WTC11 (cell line): ENCODE measurements at regions not wholly inside any gene's neighbourhood (a gene's known extent, or its start where the extent isn't known, plus 50 kb on each side); places are given as distances from the start of the nearest gene placed in this dataset.

ENCODE experiments used
- ATAC-seq: fragments of 200-7000 bp; cut with Tn5 transposase; 2 replicates; pipeline ENCODE4 v1.10.0; 2021; ENCODE audit warnings: mild to moderate bottlenecking, moderate library complexity
- CTCF ChIA-PET: fragments of 300-600 bp; sonication (Branson Sonifier 250); formaldehyde crosslinking; loops from one replicate; lab custom pipeline; 2021; ENCODE audit warnings: antibody characterized with exemption; lab: Charles Lee
- POLR2A ChIA-PET: fragments of 350-600 bp; sonication (Branson Sonifier 250); formaldehyde crosslinking; loops from one replicate; lab custom pipeline; 2021; ENCODE audit warnings: antibody characterized with exemption; lab: Charles Lee
- DNase-seq: peaks from one replicate; pipeline ENCODE4 v3.0.0; 2021; ENCODE audit warnings: low spot score
- H3K27ac Mint-ChIP-seq: 2 replicates; pipeline ENCODE4 v1.8.0; 2021; ENCODE audit warnings: mixed read lengths
- H3K27me3 Mint-ChIP-seq: 2 replicates; pipeline ENCODE4 v1.8.0; 2021; ENCODE audit warnings: low read depth, mild to moderate bottlenecking, moderate library complexity, mixed read lengths
- H3K36me3 Mint-ChIP-seq: 2 replicates; pipeline ENCODE4 v1.8.0; 2021; ENCODE audit warnings: mixed read lengths
- H3K4me1 Mint-ChIP-seq: 2 replicates; pipeline ENCODE4 v1.8.0; 2022; ENCODE audit warnings: mixed read lengths
- H3K4me3 Mint-ChIP-seq: 2 replicates; pipeline ENCODE4 v1.8.0; 2021; ENCODE audit warnings: mild to moderate bottlenecking, moderate library complexity, mixed read lengths
- H3K9me3 Mint-ChIP-seq: 2 replicates; pipeline ENCODE4 v1.8.0; 2021; ENCODE audit warnings: mixed read lengths
- CBFB ChIP-seq: sonication (generic); formaldehyde crosslinking; IDR thresholded peaks from 2 replicates; pipeline ENCODE4 v1.8.1; 2022; ENCODE audit warnings: mild to moderate bottlenecking, low read depth, missing genetic modification reagents
- E2F5 ChIP-seq: sonication (generic); formaldehyde crosslinking; IDR thresholded peaks from 2 replicates; pipeline ENCODE4 v1.8.1; 2022; ENCODE audit warnings: mild to moderate bottlenecking, moderate library complexity, missing genetic modification reagents
- ETV6 ChIP-seq: sonication (generic); formaldehyde crosslinking; IDR thresholded peaks from 2 replicates; pipeline ENCODE4 v1.8.1; 2022; ENCODE audit warnings: mild to moderate bottlenecking, missing genetic modification reagents
- FOXJ3 ChIP-seq: sonication (generic); formaldehyde crosslinking; IDR thresholded peaks from 2 replicates; pipeline ENCODE4 v1.9.0; 2021; ENCODE audit warnings: missing genetic modification reagents, mild to moderate bottlenecking, borderline replicate concordance
- FOXK1 ChIP-seq: sonication (generic); formaldehyde crosslinking; IDR thresholded peaks from 2 replicates; pipeline ENCODE4 v1.8.0; 2022; ENCODE audit warnings: mild to moderate bottlenecking, moderate library complexity, missing genetic modification reagents
- GABPB1 ChIP-seq: sonication (generic); formaldehyde crosslinking; IDR thresholded peaks from 2 replicates; pipeline ENCODE4 v1.8.1; 2023; ENCODE audit warnings: mild to moderate bottlenecking, missing genetic modification reagents
- GRHL2 ChIP-seq: fragments of 250-450 bp; sonication (Bioruptor Pico); IDR thresholded peaks from 2 replicates; pipeline ENCODE4 v1.8.0; 2022; ENCODE audit warnings: mild to moderate bottlenecking, moderate library complexity; ENCODE audit not compliant: insufficient replicate concordance, severe bottlenecking
- HMGA2 ChIP-seq: fragments of 250-450 bp; sonication (Bioruptor Pico); IDR thresholded peaks from 2 replicates; pipeline ENCODE4 v1.4.0; 2021; ENCODE audit warnings: mild to moderate bottlenecking, moderate library complexity
- JUN ChIP-seq: sonication (generic); formaldehyde crosslinking; IDR thresholded peaks from 2 replicates; pipeline ENCODE4 v1.8.0; 2023; ENCODE audit warnings: mild to moderate bottlenecking, missing genetic modification reagents
- MYBL2 ChIP-seq: sonication (generic); formaldehyde crosslinking; IDR thresholded peaks from 2 replicates; pipeline ENCODE4 v1.8.1; 2023; ENCODE audit warnings: mild to moderate bottlenecking, moderate library complexity, missing genetic modification reagents
- NFE2L1 ChIP-seq: sonication (generic); formaldehyde crosslinking; IDR thresholded peaks from 2 replicates; pipeline ENCODE4 v1.8.1; 2023; ENCODE audit warnings: missing genetic modification reagents
- NFYB ChIP-seq: sonication (generic); formaldehyde crosslinking; conservative IDR thresholded peaks from 2 replicates; pipeline ENCODE4 v1.8.0; 2022; ENCODE audit warnings: low read depth, missing genetic modification reagents
- RORB ChIP-seq: fragments of 250-450 bp; sonication (Bioruptor Pico); IDR thresholded peaks from 2 replicates; pipeline ENCODE4 v1.9.0; 2021; ENCODE audit warnings: mild to moderate bottlenecking
- SMAD3 ChIP-seq: sonication (generic); formaldehyde crosslinking; IDR thresholded peaks from 2 replicates; pipeline ENCODE4 v1.8.0; 2022; ENCODE audit warnings: missing genetic modification reagents, mild to moderate bottlenecking, borderline replicate concordance
- TCF7 ChIP-seq: sonication (generic); formaldehyde crosslinking; IDR thresholded peaks from 2 replicates; pipeline ENCODE4 v1.8.0; 2022; ENCODE audit warnings: mild to moderate bottlenecking, low read depth, missing genetic modification reagents, moderate library complexity
- TEAD1 ChIP-seq: sonication (generic); formaldehyde crosslinking; IDR thresholded peaks from 2 replicates; pipeline ENCODE4 v1.8.0; 2022; ENCODE audit warnings: mild to moderate bottlenecking, missing genetic modification reagents
- TEAD4 ChIP-seq: sonication (generic); formaldehyde crosslinking; IDR thresholded peaks from 2 replicates; pipeline ENCODE4 v1.8.0; 2022; ENCODE audit warnings: mild to moderate bottlenecking, missing genetic modification reagents
- ZNF232 ChIP-seq: sonication (generic); formaldehyde crosslinking; IDR thresholded peaks from 2 replicates; pipeline ENCODE4 v1.8.0; 2022; ENCODE audit warnings: mild to moderate bottlenecking, missing genetic modification reagents
- ZNF416 ChIP-seq: fragments of 250-450 bp; sonication (Bioruptor Pico); IDR thresholded peaks from 2 replicates; pipeline ENCODE4 v1.9.0; 2021; ENCODE audit warnings: mild to moderate bottlenecking, inconsistent platforms
- ZNF423 ChIP-seq: fragments of 250-450 bp; sonication (Bioruptor Pico); IDR thresholded peaks from 2 replicates; pipeline ENCODE4 v2.1.2; 2022; ENCODE audit warnings: mild to moderate bottlenecking, moderate library complexity
- ZNF425 ChIP-seq: fragments of 250-450 bp; sonication (Bioruptor Pico); conservative IDR thresholded peaks from 2 replicates; pipeline ENCODE4 v1.9.0; 2021; ENCODE audit warnings: mild to moderate bottlenecking
- ZNF671 ChIP-seq: fragments of 250-450 bp; sonication (Bioruptor Pico); IDR thresholded peaks from 2 replicates; pipeline ENCODE4 v1.8.0; 2021; ENCODE audit warnings: mild to moderate bottlenecking
- TF ChIP-seq, protein P1 (sequence below): sonication (generic); formaldehyde crosslinking; IDR thresholded peaks from 2 replicates; pipeline ENCODE4 v1.8.1; 2022; ENCODE audit warnings: missing genetic modification reagents, borderline replicate concordance
- TF ChIP-seq, protein P2 (sequence below): sonication (generic); formaldehyde crosslinking; IDR thresholded peaks from 2 replicates; pipeline ENCODE4 v1.8.0; 2023; ENCODE audit warnings: missing genetic modification reagents
- TF ChIP-seq, protein P3 (sequence below): sonication (generic); formaldehyde crosslinking; IDR thresholded peaks from 2 replicates; pipeline ENCODE4 v1.8.1; 2023; ENCODE audit warnings: mild to moderate bottlenecking, moderate library complexity, missing genetic modification reagents
- TF ChIP-seq, protein P4 (sequence below): sonication (generic); formaldehyde crosslinking; IDR thresholded peaks from 2 replicates; pipeline ENCODE4 v1.8.0; 2022; ENCODE audit warnings: mild to moderate bottlenecking, missing genetic modification reagents
- TF ChIP-seq, protein P5 (sequence below): sonication (generic); formaldehyde crosslinking; IDR thresholded peaks from 2 replicates; pipeline ENCODE4 v1.8.1; 2023; ENCODE audit warnings: mild to moderate bottlenecking, missing genetic modification reagents

DNA sequence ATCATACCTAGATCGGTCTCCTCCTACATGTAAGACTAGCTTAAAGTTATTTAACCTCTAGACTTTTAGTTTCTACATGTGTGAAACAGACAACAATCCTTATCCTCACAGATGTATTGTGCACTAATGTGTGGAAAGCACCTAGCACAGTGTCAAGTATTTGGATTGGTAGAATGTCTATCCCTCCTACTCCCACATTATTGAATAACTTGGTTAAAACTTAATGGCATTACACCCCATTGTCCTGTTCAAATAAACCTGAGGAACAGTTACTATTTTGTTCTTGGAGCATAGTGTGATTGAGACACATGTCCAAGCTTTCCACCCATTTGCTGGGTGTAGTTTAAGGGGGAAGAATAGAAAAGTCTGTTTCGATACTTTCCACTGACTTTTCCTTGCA lies 208.8 kb upstream of the JUN start:
- Mint-ChIP-seq H3K27me3 (no peaks in the 10 kb centered on the region; the same call in none of the 2 replicates), H3K27ac (no peak overlapping the region), H3K4me1 (peaks cover 4% of the 10 kb centered on the region; the same call in 1 of the 2 replicates), H3K36me3 (no peaks in the 10 kb centered on the region), H3K9me3 (no peaks in the 10 kb centered on the region), H3K4me3 (no peak overlapping the region)
- ChIA-PET POLR2A (no interaction called here), CTCF (no interaction called here)
- DNase-seq (no peak), ATAC-seq (no peak)
- TF ChIP-seq CBFB (CRISPR knock-in tag), result no peak
- no peak for TF ChIP-seq SMAD3
- no peak for TF ChIP-seq TEAD4 (CRISPR knock-in tag)
- TF ChIP-seq TCF7 (CRISPR knock-in tag), result no peak
- TF ChIP-seq FOXJ3 (CRISPR knock-in tag), result no peak
- no peak for TF ChIP-seq RORB (CRISPR knock-in tag)
- TF ChIP-seq HMGA2 (CRISPR knock-in tag), result no peak
- no peak for TF ChIP-seq NFYB (CRISPR knock-in tag)
- TF ChIP-seq JUN, result no peak
- no peak for TF ChIP-seq ZNF671 (CRISPR knock-in tag)
- TF ChIP-seq, protein P1, sequence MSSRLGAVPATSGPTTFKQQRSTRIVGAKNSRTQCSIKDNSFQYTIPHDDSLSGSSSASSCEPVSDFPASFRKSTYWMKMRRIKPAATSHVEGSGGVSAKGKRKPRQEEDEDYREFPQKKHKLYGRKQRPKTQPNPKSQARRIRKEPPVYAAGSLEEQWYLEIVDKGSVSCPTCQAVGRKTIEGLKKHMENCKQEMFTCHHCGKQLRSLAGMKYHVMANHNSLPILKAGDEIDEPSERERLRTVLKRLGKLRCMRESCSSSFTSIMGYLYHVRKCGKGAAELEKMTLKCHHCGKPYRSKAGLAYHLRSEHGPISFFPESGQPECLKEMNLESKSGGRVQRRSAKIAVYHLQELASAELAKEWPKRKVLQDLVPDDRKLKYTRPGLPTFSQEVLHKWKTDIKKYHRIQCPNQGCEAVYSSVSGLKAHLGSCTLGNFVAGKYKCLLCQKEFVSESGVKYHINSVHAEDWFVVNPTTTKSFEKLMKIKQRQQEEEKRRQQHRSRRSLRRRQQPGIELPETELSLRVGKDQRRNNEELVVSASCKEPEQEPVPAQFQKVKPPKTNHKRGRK (CRISPR knock-in tag), result no peak
- no peak for TF ChIP-seq ZNF416 (CRISPR knock-in tag)
- TF ChIP-seq NFE2L1 (CRISPR knock-in tag), result no peak
- TF ChIP-seq ZNF423 (CRISPR knock-in tag), result no peak

GRCh38 chr1:58993403-58993802 lies 209.6 kb upstream of the JUN start:
- Mint-ChIP-seq H3K27me3 (no peaks in the 10 kb centered on the region; the same call in none of the 2 replicates), H3K36me3 (no peaks in the 10 kb centered on the region), H3K9me3 (no peaks in the 10 kb centered on the region), H3K4me3 (no peak overlapping the region), H3K4me1 (peaks cover 4% of the 10 kb centered on the region; the same call in 1 of the 2 replicates), H3K27ac (no peak overlapping the region)
- CTCF ChIA-PET, result no interaction called here
- DNase-seq (no peak), ATAC-seq (no peak)
- POLR2A ChIA-PET, result no interaction called here
- TF ChIP-seq TEAD1 (CRISPR knock-in tag), result no peak
- no peak for TF ChIP-seq GABPB1 (CRISPR knock-in tag)
- no peak for TF ChIP-seq TCF7 (CRISPR knock-in tag)
- TF ChIP-seq, protein P2, sequence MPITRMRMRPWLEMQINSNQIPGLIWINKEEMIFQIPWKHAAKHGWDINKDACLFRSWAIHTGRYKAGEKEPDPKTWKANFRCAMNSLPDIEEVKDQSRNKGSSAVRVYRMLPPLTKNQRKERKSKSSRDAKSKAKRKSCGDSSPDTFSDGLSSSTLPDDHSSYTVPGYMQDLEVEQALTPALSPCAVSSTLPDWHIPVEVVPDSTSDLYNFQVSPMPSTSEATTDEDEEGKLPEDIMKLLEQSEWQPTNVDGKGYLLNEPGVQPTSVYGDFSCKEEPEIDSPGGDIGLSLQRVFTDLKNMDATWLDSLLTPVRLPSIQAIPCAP (CRISPR knock-in tag), result no peak
- no peak for TF ChIP-seq ETV6 (CRISPR knock-in tag)
- TF ChIP-seq, protein P3, sequence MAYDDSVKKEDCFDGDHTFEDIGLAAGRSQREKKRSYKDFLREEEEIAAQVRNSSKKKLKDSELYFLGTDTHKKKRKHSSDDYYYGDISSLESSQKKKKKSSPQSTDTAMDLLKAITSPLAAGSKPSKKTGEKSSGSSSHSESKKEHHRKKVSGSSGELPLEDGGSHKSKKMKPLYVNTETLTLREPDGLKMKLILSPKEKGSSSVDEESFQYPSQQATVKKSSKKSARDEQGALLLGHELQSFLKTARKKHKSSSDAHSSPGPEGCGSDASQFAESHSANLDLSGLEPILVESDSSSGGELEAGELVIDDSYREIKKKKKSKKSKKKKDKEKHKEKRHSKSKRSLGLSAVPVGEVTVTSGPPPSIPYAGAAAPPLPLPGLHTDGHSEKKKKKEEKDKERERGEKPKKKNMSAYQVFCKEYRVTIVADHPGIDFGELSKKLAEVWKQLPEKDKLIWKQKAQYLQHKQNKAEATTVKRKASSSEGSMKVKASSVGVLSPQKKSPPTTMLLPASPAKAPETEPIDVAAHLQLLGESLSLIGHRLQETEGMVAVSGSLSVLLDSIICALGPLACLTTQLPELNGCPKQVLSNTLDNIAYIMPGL, result no peak
- TF ChIP-seq ZNF425 (CRISPR knock-in tag), result no peak
- no peak for TF ChIP-seq MYBL2 (CRISPR knock-in tag)
- TF ChIP-seq ZNF423 (CRISPR knock-in tag), result no peak
- no peak for TF ChIP-seq E2F5 (CRISPR knock-in tag)
- TF ChIP-seq, protein P4, sequence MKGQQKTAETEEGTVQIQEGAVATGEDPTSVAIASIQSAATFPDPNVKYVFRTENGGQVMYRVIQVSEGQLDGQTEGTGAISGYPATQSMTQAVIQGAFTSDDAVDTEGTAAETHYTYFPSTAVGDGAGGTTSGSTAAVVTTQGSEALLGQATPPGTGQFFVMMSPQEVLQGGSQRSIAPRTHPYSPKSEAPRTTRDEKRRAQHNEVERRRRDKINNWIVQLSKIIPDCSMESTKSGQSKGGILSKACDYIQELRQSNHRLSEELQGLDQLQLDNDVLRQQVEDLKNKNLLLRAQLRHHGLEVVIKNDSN (CRISPR knock-in tag), result no peak
- TF ChIP-seq, protein P5, sequence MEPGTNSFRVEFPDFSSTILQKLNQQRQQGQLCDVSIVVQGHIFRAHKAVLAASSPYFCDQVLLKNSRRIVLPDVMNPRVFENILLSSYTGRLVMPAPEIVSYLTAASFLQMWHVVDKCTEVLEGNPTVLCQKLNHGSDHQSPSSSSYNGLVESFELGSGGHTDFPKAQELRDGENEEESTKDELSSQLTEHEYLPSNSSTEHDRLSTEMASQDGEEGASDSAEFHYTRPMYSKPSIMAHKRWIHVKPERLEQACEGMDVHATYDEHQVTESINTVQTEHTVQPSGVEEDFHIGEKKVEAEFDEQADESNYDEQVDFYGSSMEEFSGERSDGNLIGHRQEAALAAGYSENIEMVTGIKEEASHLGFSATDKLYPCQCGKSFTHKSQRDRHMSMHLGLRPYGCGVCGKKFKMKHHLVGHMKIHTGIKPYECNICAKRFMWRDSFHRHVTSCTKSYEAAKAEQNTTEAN, result no peak
- TF ChIP-seq ZNF232 (CRISPR knock-in tag), result no peak
- TF ChIP-seq NFE2L1 (CRISPR knock-in tag), result no peak
- no peak for TF ChIP-seq GRHL2 (CRISPR knock-in tag)
- no peak for TF ChIP-seq FOXK1
